Uterus (tissue), 2 donors: ENCODE measurements at regions not wholly inside any gene's neighbourhood (a gene's known extent, or its start where the extent isn't known, plus 50 kb on each side); places are given as distances from the start of the nearest gene placed in this dataset.

Experiments
- CTCF ChIP-seq, 4 experiments: fragments of 200-600 bp in 2 of 4; fragments of 450-650 bp in 2 of 4; sonication (generic) in 2 of 4; IDR thresholded peaks; one replicate each; pipeline ENCODE4 v1.5.1; 2016 to 2019; ENCODE audit warnings: antibody characterized with exemption in 4 of 4, mild to moderate bottlenecking in 2 of 4, moderate library complexity in 1 of 4
- POLR2A ChIP-seq, 2 donors: fragments of 450-650 bp; IDR thresholded peaks; one replicate each; pipeline ENCODE4 v1.6.1; 2016; ENCODE audit warnings: antibody characterized with exemption in 2 of 2, mild to moderate bottlenecking in 1 of 2, moderate library complexity in 1 of 2

DNA sequence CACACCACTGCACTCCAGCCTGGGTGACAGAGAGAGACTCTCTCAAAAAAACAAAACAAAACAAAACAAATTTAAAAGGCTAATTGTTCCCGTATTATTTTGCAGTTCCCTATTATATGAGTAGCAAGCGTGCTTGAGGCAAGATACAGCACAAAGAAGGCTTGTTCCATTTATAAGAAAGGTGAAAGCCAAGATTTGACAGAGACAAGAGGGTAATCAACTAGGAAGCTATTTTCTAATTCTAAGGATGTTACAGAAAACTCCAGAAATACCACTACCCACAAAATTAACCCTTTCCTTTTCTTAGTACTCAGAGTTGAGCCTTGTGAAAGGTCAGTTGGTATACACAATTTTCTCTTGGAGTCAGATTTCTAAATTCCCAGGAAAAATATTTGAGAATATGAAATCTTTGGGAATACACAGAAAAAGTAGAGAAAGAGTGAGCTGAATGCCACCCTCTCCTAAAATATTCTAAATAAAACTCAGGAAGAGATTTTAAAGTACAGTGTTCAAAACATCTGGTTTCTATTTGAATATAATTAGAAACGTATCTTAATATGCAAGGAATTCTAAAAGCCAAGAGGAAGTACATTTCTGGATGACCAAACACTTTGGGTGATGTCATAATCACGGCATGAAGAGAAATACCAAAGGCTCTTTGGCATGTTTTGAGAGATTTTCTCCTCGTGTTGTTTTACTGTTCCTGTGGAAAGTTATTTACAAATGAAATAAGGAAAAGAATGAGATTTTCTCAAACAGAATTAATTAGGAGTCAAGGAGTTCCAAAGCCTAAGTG, 63.0 kb upstream of the FLT1 start:
- no peak for TF ChIP-seq POLR2A (IDR thresholded peaks at IDR 0.05)
- no peak for TF ChIP-seq CTCF (IDR thresholded peaks at IDR 0.05)
